Right atrium auricular region (tissue), 2 donors: ENCODE measurements at regions not wholly inside any gene's neighbourhood (a gene's known extent, or its start where the extent isn't known, plus 50 kb on each side); places are given as distances from the start of the nearest gene placed in this dataset.

Source experiments
- DNase-seq: peaks from one replicate; pipeline ENCODE4 v3.0.0-alpha.2; 2019; ENCODE audit warnings: low spot score
- H3K27ac ChIP-seq, 2 donors: fragments of 200-600 bp; sonication (generic); 1 replicate in 1 of 2; 2 replicates in 1 of 2; pipeline ENCODE4 v1.5.1; 2016 to 2019
- H3K27me3 ChIP-seq, 2 donors: fragments of 200-600 bp; sonication (generic); one replicate each; pipeline versions ENCODE4 v1.5.1 to v1.6.0; 2017 to 2019
- H3K36me3 ChIP-seq: fragments of 200-600 bp; sonication (generic); one replicate; pipeline ENCODE4 v1.5.1; 2016
- H3K4me1 ChIP-seq, 2 donors: fragments of 200-600 bp; sonication (generic); one replicate each; pipeline versions ENCODE4 v1.5.1 to v1.6.0; 2017 to 2019
- H3K4me3 ChIP-seq, 2 donors: fragments of 200-600 bp; sonication (generic); 1 replicate in 1 of 2; 2 replicates in 1 of 2; pipeline ENCODE4 v1.5.1; 2017 to 2019; ENCODE audit warnings: mild to moderate bottlenecking in 1 of 2, moderate library complexity in 1 of 2
- H3K9me3 ChIP-seq, 2 donors: fragments of 200-600 bp; sonication (generic); one replicate each; pipeline ENCODE4 v1.5.1; 2019
- TF ChIP-seq, protein P1 (sequence below), 2 donors: fragments of 200-600 bp; sonication (generic); IDR thresholded peaks; one replicate each; pipeline ENCODE4 v1.5.1; 2019; ENCODE audit warnings: antibody characterized with exemption in 2 of 2

- Histone ChIP-seq H3K27me3 (no peaks in the 10 kb centered on the region), H3K27ac (no peak overlapping the region), H3K36me3 (no peaks in the 10 kb centered on the region), H3K9me3 (no peaks in the 10 kb centered on the region), H3K4me1 (peaks cover 4 to 7% of the 10 kb centered on the region in 2 donors), H3K4me3 (no peak overlapping the region)
- DNase-seq, result no peak
- TF ChIP-seq, protein P1, sequence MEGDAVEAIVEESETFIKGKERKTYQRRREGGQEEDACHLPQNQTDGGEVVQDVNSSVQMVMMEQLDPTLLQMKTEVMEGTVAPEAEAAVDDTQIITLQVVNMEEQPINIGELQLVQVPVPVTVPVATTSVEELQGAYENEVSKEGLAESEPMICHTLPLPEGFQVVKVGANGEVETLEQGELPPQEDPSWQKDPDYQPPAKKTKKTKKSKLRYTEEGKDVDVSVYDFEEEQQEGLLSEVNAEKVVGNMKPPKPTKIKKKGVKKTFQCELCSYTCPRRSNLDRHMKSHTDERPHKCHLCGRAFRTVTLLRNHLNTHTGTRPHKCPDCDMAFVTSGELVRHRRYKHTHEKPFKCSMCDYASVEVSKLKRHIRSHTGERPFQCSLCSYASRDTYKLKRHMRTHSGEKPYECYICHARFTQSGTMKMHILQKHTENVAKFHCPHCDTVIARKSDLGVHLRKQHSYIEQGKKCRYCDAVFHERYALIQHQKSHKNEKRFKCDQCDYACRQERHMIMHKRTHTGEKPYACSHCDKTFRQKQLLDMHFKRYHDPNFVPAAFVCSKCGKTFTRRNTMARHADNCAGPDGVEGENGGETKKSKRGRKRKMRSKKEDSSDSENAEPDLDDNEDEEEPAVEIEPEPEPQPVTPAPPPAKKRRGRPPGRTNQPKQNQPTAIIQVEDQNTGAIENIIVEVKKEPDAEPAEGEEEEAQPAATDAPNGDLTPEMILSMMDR (IDR thresholded peaks at IDR 0.05), result no peak
These were observed 140.3 kb upstream of the ANKRD1 start for GRCh38 chr10:91061187-91061586.

DNA sequence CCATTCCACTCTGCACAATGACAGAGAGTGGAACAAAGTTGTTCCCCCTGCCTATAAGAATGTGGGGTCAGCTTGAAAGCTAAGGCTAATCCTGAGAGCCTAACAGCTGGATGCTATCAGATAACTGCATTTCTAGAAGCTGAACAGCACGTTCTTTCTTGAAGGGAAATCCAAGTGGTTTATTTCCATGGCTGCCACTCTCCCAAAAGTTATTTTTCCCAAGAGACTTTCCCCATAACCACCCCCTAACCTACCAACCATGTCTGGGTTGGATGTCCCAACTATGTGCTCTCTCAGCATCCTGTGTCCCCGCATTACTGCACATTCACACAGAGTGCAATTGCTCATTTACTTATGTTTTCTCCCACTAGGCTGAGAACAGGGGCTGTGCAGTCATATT is 140.7 kb upstream of the ANKRD1 start:
- Histone ChIP-seq H3K27me3 (no peaks in the 10 kb centered on the region), H3K27ac (no peak overlapping the region), H3K36me3 (no peaks in the 10 kb centered on the region), H3K9me3 (no peaks in the 10 kb centered on the region), H3K4me3 (no peak overlapping the region), H3K4me1 (peaks cover 4 to 7% of the 10 kb centered on the region in 2 donors)
- TF ChIP-seq, protein P1 (IDR thresholded peaks at IDR 0.05), result no peak
- no peak for DNase-seq

- DNase-seq, result no peak
- H3K4me3 ChIP-seq, result no peak overlapping the region
- no peak overlapping the region for H3K27ac ChIP-seq
- no peaks in the 10 kb centered on the region for H3K9me3 ChIP-seq
- peaks cover 4 to 7% of the 10 kb centered on the region in 2 donors for H3K4me1 ChIP-seq
- no peaks in the 10 kb centered on the region for H3K36me3 ChIP-seq
- H3K27me3 ChIP-seq, result no peaks in the 10 kb centered on the region
- TF ChIP-seq, protein P1 (IDR thresholded peaks at IDR 0.05), result no peak
These were observed 141.2 kb upstream of the ANKRD1 start for GRCh38 chr10:91062091-91062490.

DNA sequence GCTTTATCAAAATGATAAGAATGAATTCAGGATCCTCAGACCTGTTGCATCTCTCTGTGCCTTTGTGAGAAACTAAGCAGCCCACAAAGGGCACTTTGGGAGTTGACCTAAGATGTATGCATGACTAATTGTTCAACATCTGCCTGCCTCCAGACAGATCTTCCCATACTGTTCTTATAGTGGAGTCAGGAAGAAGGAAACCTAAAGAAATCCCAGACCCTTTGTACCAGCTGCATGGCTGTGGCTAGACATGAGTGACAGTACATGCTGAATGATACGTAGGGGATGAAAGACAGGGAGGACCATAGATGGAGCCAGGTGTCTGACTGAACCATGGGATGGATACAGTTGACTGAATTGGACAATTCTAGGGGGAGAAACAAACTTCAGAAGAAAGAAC is 148.7 kb upstream of the PCGF5 start:
- Histone ChIP-seq H3K4me3 (no peak overlapping the region), H3K27me3 (no peaks in the 10 kb centered on the region), H3K9me3 (no peaks in the 10 kb centered on the region), H3K4me1 (peaks cover 0 to 10% of the 10 kb centered on the region in 2 donors), H3K36me3 (no peaks in the 10 kb centered on the region), H3K27ac (no peak overlapping the region)
- no peak for DNase-seq
- TF ChIP-seq, protein P1 (IDR thresholded peaks at IDR 0.05), result no peak

- DNase-seq, result no peak
These were observed 147.0 kb upstream of the PCGF5 start for GRCh38 chr10:91073286-91073979.

More at GRCh38 chr10:91073286-91073979, 147.0 kb upstream of the PCGF5 start:
- Histone ChIP-seq H3K27ac (no peak overlapping the region), H3K4me1 (peaks cover 0 to 27% of the 10 kb centered on the region in 2 donors), H3K27me3 (no peaks in the 10 kb centered on the region), H3K36me3 (no peaks in the 10 kb centered on the region), H3K9me3 (no peaks in the 10 kb centered on the region), H3K4me3 (no peak overlapping the region)
- TF ChIP-seq, protein P1 (IDR thresholded peaks at IDR 0.05), result no peak
